Keratinocyte (primary cell): ENCODE measurements at regions not wholly inside any gene's neighbourhood (a gene's known extent, or its start where the extent isn't known, plus 50 kb on each side); places are given as distances from the start of the nearest gene placed in this dataset.

Source experiments
- EZH2 ChIP-seq: IDR thresholded peaks from one replicate; pipeline ENCODE4 v1.6.1; 2012; ENCODE audit warnings: inconsistent platforms, mild to moderate bottlenecking, low read length, moderate library complexity
- TF ChIP-seq, protein P1 (sequence below), 3 experiments: IDR thresholded peaks in 1 of 3; conservative IDR thresholded peaks in 1 of 3; optimal IDR thresholded peaks in 1 of 3; 2 replicates in 2 of 3; 3 replicates in 1 of 3; pipeline versions ENCODE3 to v1.5.1; 2011; ENCODE audit warnings: low read length in 3 of 3, mild to moderate bottlenecking in 3 of 3, moderate library complexity in 2 of 3, control low read depth in 1 of 3, inconsistent platforms in 1 of 3; ENCODE audit not compliant: insufficient read depth in 2 of 3; ENCODE audit errors: extremely low read depth in 1 of 3

DNA sequence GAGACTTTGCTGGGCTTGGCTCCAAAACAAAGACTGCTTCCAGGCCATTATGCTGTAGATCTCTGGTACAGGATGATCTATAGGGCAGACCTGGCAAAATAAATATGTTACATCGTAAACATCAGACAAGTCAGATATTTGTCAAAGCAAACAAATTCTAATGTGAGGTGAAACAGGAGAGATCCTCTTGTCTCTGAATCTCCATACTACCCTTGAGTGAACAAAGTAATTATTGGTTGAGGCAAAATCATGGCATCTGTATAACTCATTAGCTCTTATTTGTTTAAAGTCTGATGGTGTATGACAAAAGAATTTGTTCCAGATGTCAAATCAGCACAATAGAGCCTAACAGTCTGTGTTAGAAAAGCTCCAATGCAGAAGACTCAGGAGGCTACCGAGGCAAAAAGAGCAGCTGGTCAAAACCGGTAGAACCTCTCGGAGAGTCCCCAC lies 1291.5 kb downstream of the TYW1 start:
- TF ChIP-seq, protein P1, sequence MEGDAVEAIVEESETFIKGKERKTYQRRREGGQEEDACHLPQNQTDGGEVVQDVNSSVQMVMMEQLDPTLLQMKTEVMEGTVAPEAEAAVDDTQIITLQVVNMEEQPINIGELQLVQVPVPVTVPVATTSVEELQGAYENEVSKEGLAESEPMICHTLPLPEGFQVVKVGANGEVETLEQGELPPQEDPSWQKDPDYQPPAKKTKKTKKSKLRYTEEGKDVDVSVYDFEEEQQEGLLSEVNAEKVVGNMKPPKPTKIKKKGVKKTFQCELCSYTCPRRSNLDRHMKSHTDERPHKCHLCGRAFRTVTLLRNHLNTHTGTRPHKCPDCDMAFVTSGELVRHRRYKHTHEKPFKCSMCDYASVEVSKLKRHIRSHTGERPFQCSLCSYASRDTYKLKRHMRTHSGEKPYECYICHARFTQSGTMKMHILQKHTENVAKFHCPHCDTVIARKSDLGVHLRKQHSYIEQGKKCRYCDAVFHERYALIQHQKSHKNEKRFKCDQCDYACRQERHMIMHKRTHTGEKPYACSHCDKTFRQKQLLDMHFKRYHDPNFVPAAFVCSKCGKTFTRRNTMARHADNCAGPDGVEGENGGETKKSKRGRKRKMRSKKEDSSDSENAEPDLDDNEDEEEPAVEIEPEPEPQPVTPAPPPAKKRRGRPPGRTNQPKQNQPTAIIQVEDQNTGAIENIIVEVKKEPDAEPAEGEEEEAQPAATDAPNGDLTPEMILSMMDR (optimal IDR thresholded peaks at IDR 0.05 in 1 of 3, IDR thresholded peaks at IDR 0.05 in 1 of 3, conservative IDR thresholded peaks at IDR 0.05 in 1 of 3; ENCODE audit: extremely low read depth in 1 of 3, insufficient read depth in 2 of 3, low read length in 3 of 3) = no peak
- TF ChIP-seq EZH2 = no peak
